Sigmoid colon (tissue), 4 donors: ENCODE measurements at regions not wholly inside any gene's neighbourhood (a gene's known extent, or its start where the extent isn't known, plus 50 kb on each side); places are given as distances from the start of the nearest gene placed in this dataset.

Source experiments
- EP300 ChIP-seq, 4 donors: sonication (generic); formaldehyde crosslinking; IDR thresholded peaks; one replicate each; pipeline ENCODE4 v1.6.1; 2017; ENCODE audit warnings: antibody characterized with exemption in 4 of 4
- POLR2A ChIP-seq, 2 donors: fragments of 450-650 bp; IDR thresholded peaks; one replicate each; pipeline ENCODE4 v1.6.1; 2016; ENCODE audit warnings: antibody characterized with exemption in 2 of 2, mild to moderate bottlenecking in 2 of 2, moderate library complexity in 2 of 2
- TF ChIP-seq, protein P1 (sequence below), 4 experiments: fragments of 450-650 bp in 3 of 4; fragments of 200-600 bp in 1 of 4; IDR thresholded peaks; one replicate each; pipeline ENCODE4 v1.5.1; 2016 to 2019; ENCODE audit warnings: antibody characterized with exemption in 4 of 4, mild to moderate bottlenecking in 3 of 4, moderate library complexity in 2 of 4

DNA sequence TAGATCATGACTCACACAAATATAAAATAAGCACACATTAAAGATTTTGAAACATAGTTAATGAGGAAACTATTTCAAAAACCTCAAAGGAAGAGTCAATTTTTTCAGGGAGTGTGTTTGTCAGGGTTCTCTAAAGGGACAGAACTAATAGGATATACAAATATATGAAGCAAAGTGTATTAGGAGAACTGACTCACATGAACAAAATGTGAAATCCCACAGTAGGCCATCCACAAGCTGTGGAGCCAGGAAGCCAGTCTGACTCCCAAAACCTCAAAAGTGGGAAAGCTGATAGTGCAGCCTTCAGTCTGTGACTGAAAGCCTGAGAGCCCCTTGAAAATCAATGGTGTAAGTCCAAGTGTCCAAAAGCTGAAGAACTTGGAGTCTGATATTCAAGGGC is 898.0 kb upstream of the EYS start:
- TF ChIP-seq POLR2A (IDR thresholded peaks at IDR 0.05) (no peak), EP300 (IDR thresholded peaks at IDR 0.05) (no peak)
- TF ChIP-seq, protein P1, sequence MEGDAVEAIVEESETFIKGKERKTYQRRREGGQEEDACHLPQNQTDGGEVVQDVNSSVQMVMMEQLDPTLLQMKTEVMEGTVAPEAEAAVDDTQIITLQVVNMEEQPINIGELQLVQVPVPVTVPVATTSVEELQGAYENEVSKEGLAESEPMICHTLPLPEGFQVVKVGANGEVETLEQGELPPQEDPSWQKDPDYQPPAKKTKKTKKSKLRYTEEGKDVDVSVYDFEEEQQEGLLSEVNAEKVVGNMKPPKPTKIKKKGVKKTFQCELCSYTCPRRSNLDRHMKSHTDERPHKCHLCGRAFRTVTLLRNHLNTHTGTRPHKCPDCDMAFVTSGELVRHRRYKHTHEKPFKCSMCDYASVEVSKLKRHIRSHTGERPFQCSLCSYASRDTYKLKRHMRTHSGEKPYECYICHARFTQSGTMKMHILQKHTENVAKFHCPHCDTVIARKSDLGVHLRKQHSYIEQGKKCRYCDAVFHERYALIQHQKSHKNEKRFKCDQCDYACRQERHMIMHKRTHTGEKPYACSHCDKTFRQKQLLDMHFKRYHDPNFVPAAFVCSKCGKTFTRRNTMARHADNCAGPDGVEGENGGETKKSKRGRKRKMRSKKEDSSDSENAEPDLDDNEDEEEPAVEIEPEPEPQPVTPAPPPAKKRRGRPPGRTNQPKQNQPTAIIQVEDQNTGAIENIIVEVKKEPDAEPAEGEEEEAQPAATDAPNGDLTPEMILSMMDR (IDR thresholded peaks at IDR 0.05): no peak
